ENCODE measurements at regions not wholly inside any gene's neighbourhood (a gene's known extent, or its start where the extent isn't known, plus 50 kb on each side); places are given as distances from the start of the nearest gene placed in this dataset.

DNA sequence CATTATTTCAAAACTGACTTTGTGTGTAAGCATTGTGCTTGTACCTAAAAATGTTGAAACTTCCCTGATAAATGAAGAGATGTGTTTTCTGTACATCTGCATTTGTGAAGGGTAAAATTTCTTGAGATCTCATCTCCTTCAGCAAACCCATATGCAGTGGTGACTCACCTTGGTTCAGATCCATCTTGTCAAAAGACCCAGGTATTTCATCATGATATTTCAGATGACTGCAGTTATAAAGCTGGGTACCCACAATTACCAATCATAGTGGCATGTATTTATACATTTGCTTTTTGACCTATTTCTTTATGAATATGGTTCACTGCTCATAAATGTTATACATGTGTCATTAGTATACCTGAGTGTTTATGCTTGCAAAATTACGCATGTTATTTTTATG is 1213.6 kb downstream of the GALC start (continued):
- TF ChIP-seq, protein P1, sequence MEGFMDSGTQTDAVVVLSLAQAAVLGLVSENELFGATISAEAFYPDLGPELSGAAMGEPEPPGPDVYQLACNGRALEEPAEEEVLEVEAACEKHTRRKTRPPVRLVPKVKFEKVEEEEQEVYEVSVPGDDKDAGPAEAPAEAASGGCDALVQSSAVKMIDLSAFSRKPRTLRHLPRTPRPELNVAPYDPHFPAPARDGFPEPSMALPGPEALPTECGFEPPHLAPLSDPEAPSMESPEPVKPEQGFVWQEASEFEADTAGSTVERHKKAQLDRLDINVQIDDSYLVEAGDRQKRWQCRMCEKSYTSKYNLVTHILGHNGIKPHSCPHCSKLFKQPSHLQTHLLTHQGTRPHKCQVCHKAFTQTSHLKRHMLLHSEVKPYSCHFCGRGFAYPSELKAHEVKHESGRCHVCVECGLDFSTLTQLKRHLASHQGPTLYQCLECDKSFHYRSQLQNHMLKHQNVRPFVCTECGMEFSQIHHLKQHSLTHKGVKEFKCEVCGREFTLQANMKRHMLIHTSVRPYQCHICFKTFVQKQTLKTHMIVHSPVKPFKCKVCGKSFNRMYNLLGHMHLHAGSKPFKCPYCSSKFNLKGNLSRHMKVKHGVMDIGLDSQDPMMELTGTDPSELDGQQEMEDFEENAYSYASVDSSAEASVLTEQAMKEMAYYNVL (CRISPR knock-in tag; IDR thresholded peaks at IDR 0.05; ENCODE audit: borderline replicate concordance), result no peak
- TF ChIP-seq ZNF570 (CRISPR knock-in tag; IDR thresholded peaks at IDR 0.05; ENCODE audit: borderline replicate concordance), result no peak
- no peak for TF ChIP-seq THYN1 (CRISPR knock-in tag; IDR thresholded peaks at IDR 0.05; ENCODE audit: borderline replicate concordance, low read depth)
- TF ChIP-seq ZNF75D (CRISPR knock-in tag; IDR thresholded peaks at IDR 0.05; ENCODE audit: borderline replicate concordance), result no peak
- TF ChIP-seq SRSF4 (IDR thresholded peaks at IDR 0.05; ENCODE audit: low read depth, low read length, poor library complexity, severe bottlenecking), result no peak
- TF ChIP-seq GATAD2A (CRISPR knock-in tag; IDR thresholded peaks at IDR 0.05), result no peak
- TF ChIP-seq, protein P2, sequence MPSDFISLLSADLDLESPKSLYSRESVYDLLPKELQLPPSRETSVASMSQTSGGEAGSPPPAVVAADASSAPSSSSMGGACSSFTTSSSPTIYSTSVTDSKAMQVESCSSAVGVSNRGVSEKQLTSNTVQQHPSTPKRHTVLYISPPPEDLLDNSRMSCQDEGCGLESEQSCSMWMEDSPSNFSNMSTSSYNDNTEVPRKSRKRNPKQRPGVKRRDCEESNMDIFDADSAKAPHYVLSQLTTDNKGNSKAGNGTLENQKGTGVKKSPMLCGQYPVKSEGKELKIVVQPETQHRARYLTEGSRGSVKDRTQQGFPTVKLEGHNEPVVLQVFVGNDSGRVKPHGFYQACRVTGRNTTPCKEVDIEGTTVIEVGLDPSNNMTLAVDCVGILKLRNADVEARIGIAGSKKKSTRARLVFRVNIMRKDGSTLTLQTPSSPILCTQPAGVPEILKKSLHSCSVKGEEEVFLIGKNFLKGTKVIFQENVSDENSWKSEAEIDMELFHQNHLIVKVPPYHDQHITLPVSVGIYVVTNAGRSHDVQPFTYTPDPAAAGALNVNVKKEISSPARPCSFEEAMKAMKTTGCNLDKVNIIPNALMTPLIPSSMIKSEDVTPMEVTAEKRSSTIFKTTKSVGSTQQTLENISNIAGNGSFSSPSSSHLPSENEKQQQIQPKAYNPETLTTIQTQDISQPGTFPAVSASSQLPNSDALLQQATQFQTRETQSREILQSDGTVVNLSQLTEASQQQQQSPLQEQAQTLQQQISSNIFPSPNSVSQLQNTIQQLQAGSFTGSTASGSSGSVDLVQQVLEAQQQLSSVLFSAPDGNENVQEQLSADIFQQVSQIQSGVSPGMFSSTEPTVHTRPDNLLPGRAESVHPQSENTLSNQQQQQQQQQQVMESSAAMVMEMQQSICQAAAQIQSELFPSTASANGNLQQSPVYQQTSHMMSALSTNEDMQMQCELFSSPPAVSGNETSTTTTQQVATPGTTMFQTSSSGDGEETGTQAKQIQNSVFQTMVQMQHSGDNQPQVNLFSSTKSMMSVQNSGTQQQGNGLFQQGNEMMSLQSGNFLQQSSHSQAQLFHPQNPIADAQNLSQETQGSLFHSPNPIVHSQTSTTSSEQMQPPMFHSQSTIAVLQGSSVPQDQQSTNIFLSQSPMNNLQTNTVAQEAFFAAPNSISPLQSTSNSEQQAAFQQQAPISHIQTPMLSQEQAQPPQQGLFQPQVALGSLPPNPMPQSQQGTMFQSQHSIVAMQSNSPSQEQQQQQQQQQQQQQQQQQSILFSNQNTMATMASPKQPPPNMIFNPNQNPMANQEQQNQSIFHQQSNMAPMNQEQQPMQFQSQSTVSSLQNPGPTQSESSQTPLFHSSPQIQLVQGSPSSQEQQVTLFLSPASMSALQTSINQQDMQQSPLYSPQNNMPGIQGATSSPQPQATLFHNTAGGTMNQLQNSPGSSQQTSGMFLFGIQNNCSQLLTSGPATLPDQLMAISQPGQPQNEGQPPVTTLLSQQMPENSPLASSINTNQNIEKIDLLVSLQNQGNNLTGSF (CRISPR knock-in tag; IDR thresholded peaks at IDR 0.05), result no peak
- TF ChIP-seq TAF1 (CRISPR knock-in tag; IDR thresholded peaks at IDR 0.05), result no peak
- TF ChIP-seq, protein P3, sequence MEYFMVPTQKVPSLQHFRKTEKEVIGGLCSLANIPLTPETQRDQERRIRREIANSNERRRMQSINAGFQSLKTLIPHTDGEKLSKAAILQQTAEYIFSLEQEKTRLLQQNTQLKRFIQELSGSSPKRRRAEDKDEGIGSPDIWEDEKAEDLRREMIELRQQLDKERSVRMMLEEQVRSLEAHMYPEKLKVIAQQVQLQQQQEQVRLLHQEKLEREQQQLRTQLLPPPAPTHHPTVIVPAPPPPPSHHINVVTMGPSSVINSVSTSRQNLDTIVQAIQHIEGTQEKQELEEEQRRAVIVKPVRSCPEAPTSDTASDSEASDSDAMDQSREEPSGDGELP (IDR thresholded peaks at IDR 0.05; ENCODE audit: borderline replicate concordance, low read depth), result no peak
